ENCODE measurements at regions not wholly inside any gene's neighbourhood (a gene's known extent, or its start where the extent isn't known, plus 50 kb on each side); places are given as distances from the start of the nearest gene placed in this dataset.

GRCh38 chr18:59959073-59959472 lies 59.3 kb downstream of the PMAIP1 start (continued):
- TF ChIP-seq ZNF605 (CRISPR knock-in tag; IDR thresholded peaks at IDR 0.05): no peak
- TF ChIP-seq ELF4 (CRISPR knock-in tag; IDR thresholded peaks at IDR 0.05; ENCODE audit: borderline replicate concordance): no peak
- TF ChIP-seq ISL2 (CRISPR knock-in tag; IDR thresholded peaks at IDR 0.05): no peak
- no peak for TF ChIP-seq USF2 (IDR thresholded peaks at IDR 0.05; ENCODE audit: low read depth, low read length)
- TF ChIP-seq USF2 (CRISPR knock-in tag; IDR thresholded peaks at IDR 0.05; ENCODE audit: borderline replicate concordance): no peak
- no peak for TF ChIP-seq MXD4 (CRISPR knock-in tag; IDR thresholded peaks at IDR 0.05)
- no peak for TF ChIP-seq ZNF784 (CRISPR knock-in tag; IDR thresholded peaks at IDR 0.05; ENCODE audit: borderline replicate concordance)
- no peak for TF ChIP-seq HCFC1 (IDR thresholded peaks at IDR 0.05; ENCODE audit: low read depth, low read length)
- no peak for TF ChIP-seq E2F2 (CRISPR knock-in tag; IDR thresholded peaks at IDR 0.05; ENCODE audit: borderline replicate concordance)
- no peak for TF ChIP-seq ZNF839 (CRISPR knock-in tag; IDR thresholded peaks at IDR 0.05; ENCODE audit: borderline replicate concordance)

- Histone ChIP-seq H3K4me1 (ENCODE audit: insufficient read depth, low read length) (no peaks in the 10 kb centered on the region), H3K4me3 (replicated peaks in 1 of 3; ENCODE audit: insufficient read depth in 1 of 3, low read depth in 2 of 3, low read length in 3 of 3) (no peak overlapping the region), H3K9ac (ENCODE audit: insufficient read depth, low read depth, low read length) (no peak overlapping the region), H4K20me1 (ENCODE audit: insufficient read depth, low read length) (no peaks in the 10 kb centered on the region), H3K79me2 (ENCODE audit: insufficient read depth, low read length) (no peaks in the 10 kb centered on the region), H3K36me3 (replicated peaks in 1 of 2; ENCODE audit: control insufficient read depth in 1 of 2, insufficient read depth in 2 of 2, low read length in 2 of 2) (no peaks in the 10 kb centered on the region), H3K9me3 (ENCODE audit: low read length) (no peaks in the 10 kb centered on the region), H3K27me3 (ENCODE audit: control insufficient read depth in 1 of 2, insufficient read depth in 2 of 2, low read length in 2 of 2) (no peaks in the 10 kb centered on the region; a peak in 1 of 5 replicates), H2AFZ (ENCODE audit: low read length) (no peak overlapping the region), H3K4me2 (ENCODE audit: low read depth, low read length) (no peak overlapping the region), H3K27ac (ENCODE audit: extremely low read length, insufficient read depth, low read length) (no peak overlapping the region)
- no TSS peak for BruUV-seq (replicated peaks)
- POLR2A ChIA-PET: no interaction called here
- CTCF ChIA-PET (ENCODE audit: low intra/inter-chr PET ratio, low total read pairs): no interaction called here
- TF ChIP-seq KDM5B (CRISPR knock-in tag; IDR thresholded peaks at IDR 0.05; ENCODE audit: borderline replicate concordance) (no peak), KDM1A (CRISPR knock-in tag; IDR thresholded peaks at IDR 0.05) (no peak), ZNF451 (CRISPR knock-in tag; IDR thresholded peaks at IDR 0.05) (no peak), FOXP4 (CRISPR knock-in tag; IDR thresholded peaks at IDR 0.05) (no peak), ZNF550 (CRISPR knock-in tag; IDR thresholded peaks at IDR 0.05; ENCODE audit: borderline replicate concordance) (no peak), ZBTB42 (CRISPR knock-in tag; IDR thresholded peaks at IDR 0.05) (no peak), ZNF556 (CRISPR knock-in tag; IDR thresholded peaks at IDR 0.05; ENCODE audit: borderline replicate concordance) (no peak), ZNF160 (CRISPR knock-in tag; IDR thresholded peaks at IDR 0.05) (no peak)
- no peak for FAIRE-seq
- no peak for ATAC-seq
- 36% methylated on average over 2 of the region's 2 CpGs for WGBS (ENCODE audit: low lambda C conversion rate)
- in situ Hi-C loops (cut with HindIII; ENCODE audit: extremely low pct_ligation_motif_present, low pct_unique_long_range_greater_than_20kb) (no loop called here), intact Hi-C loops (cut with micrococcal nuclease; ENCODE audit: unreplicated experiment) (no loop called here)
- peak; percentile 3 for DNase-seq (ENCODE audit: low spot score)
Observed at GRCh38 chr18:59957957-59958356, 58.2 kb downstream of the PMAIP1 start.
